Retinal pigment epithelial cell (primary cell): ENCODE measurements at regions not wholly inside any gene's neighbourhood (a gene's known extent, or its start where the extent isn't known, plus 50 kb on each side); places are given as distances from the start of the nearest gene placed in this dataset.

Source experiments
- DNase-seq: peaks from one replicate; pipeline ENCODE4 v3.0.0-alpha.2; 2010; ENCODE audit warnings: low read depth
- H3K4me3 ChIP-seq: 2 replicates; pipeline ENCODE4 v1.5.1; 2011; ENCODE audit warnings: mild to moderate bottlenecking, low read length, control low read depth, moderate library complexity
- TF ChIP-seq, protein P1 (sequence below): conservative IDR thresholded peaks from 2 replicates; pipeline ENCODE4 v1.5.1; 2011; ENCODE audit warnings: low read depth, low read length, control low read depth, inconsistent platforms

- TF ChIP-seq, protein P1, sequence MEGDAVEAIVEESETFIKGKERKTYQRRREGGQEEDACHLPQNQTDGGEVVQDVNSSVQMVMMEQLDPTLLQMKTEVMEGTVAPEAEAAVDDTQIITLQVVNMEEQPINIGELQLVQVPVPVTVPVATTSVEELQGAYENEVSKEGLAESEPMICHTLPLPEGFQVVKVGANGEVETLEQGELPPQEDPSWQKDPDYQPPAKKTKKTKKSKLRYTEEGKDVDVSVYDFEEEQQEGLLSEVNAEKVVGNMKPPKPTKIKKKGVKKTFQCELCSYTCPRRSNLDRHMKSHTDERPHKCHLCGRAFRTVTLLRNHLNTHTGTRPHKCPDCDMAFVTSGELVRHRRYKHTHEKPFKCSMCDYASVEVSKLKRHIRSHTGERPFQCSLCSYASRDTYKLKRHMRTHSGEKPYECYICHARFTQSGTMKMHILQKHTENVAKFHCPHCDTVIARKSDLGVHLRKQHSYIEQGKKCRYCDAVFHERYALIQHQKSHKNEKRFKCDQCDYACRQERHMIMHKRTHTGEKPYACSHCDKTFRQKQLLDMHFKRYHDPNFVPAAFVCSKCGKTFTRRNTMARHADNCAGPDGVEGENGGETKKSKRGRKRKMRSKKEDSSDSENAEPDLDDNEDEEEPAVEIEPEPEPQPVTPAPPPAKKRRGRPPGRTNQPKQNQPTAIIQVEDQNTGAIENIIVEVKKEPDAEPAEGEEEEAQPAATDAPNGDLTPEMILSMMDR, result no peak
- no peak overlapping the region for H3K4me3 ChIP-seq
- no peak for DNase-seq
Measured at GRCh38 chr10:4051641-4052151, 266.7 kb upstream of the KLF6 start.

DNA sequence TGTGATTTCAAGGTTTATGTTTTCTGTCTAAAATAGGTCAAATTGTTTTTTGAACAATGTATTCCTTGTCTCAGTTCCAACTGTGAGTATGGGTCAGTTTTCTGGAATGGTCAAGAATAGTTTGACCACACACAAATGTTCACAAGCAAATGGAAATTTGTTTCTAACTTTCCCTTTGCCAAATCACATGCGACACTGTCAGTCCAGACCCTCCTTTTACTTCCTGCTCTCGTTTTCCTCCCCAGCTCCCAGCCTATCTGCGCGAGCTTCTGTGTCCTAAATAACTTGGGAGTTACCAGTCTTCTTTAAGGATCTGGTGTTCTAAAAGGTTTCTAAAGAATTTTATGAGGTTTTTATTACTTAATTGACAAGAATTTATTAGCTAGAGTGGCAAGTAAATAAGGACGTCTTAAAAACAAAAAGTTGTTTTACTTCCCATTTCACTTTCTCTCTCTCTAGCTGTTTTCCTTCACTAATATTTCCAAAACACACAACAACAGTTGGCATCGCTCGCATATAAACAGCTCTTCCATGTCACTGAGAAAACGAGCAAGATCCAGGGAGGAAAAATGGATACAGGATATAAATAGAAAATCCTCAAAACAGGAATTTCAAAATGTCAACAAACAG lies 266.1 kb upstream of the KLF6 start:
- no peak overlapping the region for H3K4me3 ChIP-seq
- TF ChIP-seq, protein P1, result no peak
- no peak for DNase-seq

DNA sequence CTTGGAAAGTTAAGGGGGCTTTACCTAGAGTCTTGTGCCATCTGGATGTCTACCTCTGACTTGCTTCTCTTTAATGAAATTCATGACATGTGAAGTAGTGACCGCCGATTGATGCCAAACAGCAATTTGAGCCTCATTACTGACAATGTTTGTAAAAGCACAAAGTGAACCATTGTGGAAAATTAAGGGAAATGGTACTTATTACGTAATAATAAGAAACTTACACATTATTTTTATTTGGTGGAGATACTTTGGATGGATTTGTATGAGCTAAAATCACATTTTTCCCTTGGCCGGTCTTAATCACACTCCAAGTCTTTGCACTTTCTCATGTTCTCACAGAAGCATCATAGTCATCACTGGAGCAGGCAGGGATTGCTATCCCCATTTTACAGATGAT lies 265.1 kb upstream of the KLF6 start:
- TF ChIP-seq, protein P1, result no peak
- H3K4me3 ChIP-seq, result no peak overlapping the region

GRCh38 chr10:4049348-4049747 lies 264.3 kb upstream of the KLF6 start:
- H3K4me3 ChIP-seq, result no peak overlapping the region
- TF ChIP-seq, protein P1, result no peak
- DNase-seq, result no peak

More for the DNA sequence above, 265.1 kb upstream of the KLF6 start:
- no peak for DNase-seq

DNA sequence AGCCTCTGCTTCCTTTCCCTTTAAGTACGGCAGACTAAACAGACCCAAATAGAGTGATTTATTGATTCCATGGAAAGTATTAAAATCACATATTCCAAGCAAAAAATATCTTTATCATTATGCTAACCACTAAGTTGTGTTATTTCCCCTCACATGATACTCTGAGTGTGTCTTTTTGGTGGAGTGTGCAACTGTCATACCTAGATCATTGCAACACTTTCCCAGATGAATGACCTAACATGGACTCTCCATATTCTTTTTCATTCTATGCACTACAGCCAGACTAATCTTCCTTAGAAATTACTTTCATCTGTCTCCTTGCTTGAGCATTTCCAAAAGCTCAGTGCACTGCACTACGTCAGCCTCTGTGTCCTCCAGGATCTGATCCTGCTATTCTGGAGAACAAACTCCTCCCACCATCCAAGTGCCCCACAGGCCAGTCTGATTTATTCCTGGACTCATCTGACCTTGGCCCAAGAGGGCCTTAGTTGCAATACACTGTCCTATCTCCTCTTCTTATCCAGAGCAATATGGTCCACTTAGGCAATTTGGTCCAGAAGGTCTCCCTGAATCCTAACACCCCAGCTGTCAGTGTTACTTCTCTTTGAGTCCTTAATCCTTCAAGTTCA lies 263.3 kb upstream of the KLF6 start:
- DNase-seq, result no peak
- TF ChIP-seq, protein P1, result no peak
- H3K4me3 ChIP-seq, result no peak overlapping the region

- TF ChIP-seq, protein P1, result no peak
- no peak overlapping the region for H3K4me3 ChIP-seq
- no peak for DNase-seq
Measured at GRCh38 chr10:4046712-4047354, 261.8 kb upstream of the KLF6 start.
